Suprapubic skin (tissue), 4 donors: ENCODE measurements at regions not wholly inside any gene's neighbourhood (a gene's known extent, or its start where the extent isn't known, plus 50 kb on each side); places are given as distances from the start of the nearest gene placed in this dataset.

Experiments
- DNase-seq, 2 donors: peaks; one replicate each; pipeline ENCODE4 v3.0.0-alpha.2; 2019; ENCODE audit warnings: low spot score in 2 of 2
- H3K27ac ChIP-seq: fragments of 200-600 bp; sonication (generic); one replicate; pipeline ENCODE4 v1.5.1; 2019
- H3K27me3 ChIP-seq: fragments of 200-600 bp; sonication (generic); one replicate; pipeline ENCODE4 v1.5.1; 2019
- H3K36me3 ChIP-seq: fragments of 200-600 bp; sonication (generic); one replicate; pipeline ENCODE4 v1.5.1; 2019
- H3K4me1 ChIP-seq: fragments of 200-600 bp; sonication (generic); one replicate; pipeline ENCODE4 v1.5.1; 2019
- H3K4me3 ChIP-seq: fragments of 200-600 bp; sonication (generic); one replicate; pipeline ENCODE4 v1.5.1; 2019; ENCODE audit warnings: mild to moderate bottlenecking
- H3K9me3 ChIP-seq: fragments of 200-600 bp; sonication (generic); one replicate; pipeline ENCODE4 v1.5.1; 2019
- CTCF ChIP-seq, 2 donors: fragments of 200-600 bp in 1 of 2; fragments of 450-650 bp in 1 of 2; sonication (generic) in 1 of 2; IDR thresholded peaks; one replicate each; pipeline ENCODE4 v1.5.1; 2016 to 2019; ENCODE audit warnings: antibody characterized with exemption in 2 of 2, mild to moderate bottlenecking in 1 of 2, moderate library complexity in 1 of 2
- EP300 ChIP-seq: sonication (generic); formaldehyde crosslinking; IDR thresholded peaks from one replicate; pipeline ENCODE4 v1.6.1; 2017; ENCODE audit warnings: antibody characterized with exemption
- POLR2A ChIP-seq, 2 donors: fragments of 450-650 bp; IDR thresholded peaks; one replicate each; pipeline ENCODE4 v1.6.1; 2017; ENCODE audit warnings: antibody characterized with exemption in 2 of 2, mild to moderate bottlenecking in 2 of 2, moderate library complexity in 2 of 2
- POLR2AphosphoS5 ChIP-seq, 3 donors: sonication (generic); formaldehyde crosslinking; IDR thresholded peaks; one replicate each; pipeline ENCODE4 v1.6.1; 2017; ENCODE audit warnings: antibody characterized with exemption in 3 of 3
- WGBS: methylation state at CpG from one replicate; pipeline ENCODE4 v1.1.5; 2018; 5-methylcytosine and 5-hydroxymethylcytosine counted together

- WGBS = 32% methylated on average over 6 of the region's 6 CpGs
- Histone ChIP-seq H3K27ac (no peak overlapping the region), H3K4me3 (no peak overlapping the region), H3K27me3 (no peaks in the 10 kb centered on the region), H3K4me1 (no peaks in the 10 kb centered on the region), H3K9me3 (no peaks in the 10 kb centered on the region), H3K36me3 (no peaks in the 10 kb centered on the region)
- no peak for DNase-seq
- TF ChIP-seq POLR2A (IDR thresholded peaks at IDR 0.05) = no peak
- no peak for TF ChIP-seq POLR2AphosphoS5 (IDR thresholded peaks at IDR 0.05)
- no peak for TF ChIP-seq EP300
- no peak for TF ChIP-seq CTCF (IDR thresholded peaks at IDR 0.05)
Observed at GRCh38 chr16:26189536-26189935, 497.8 kb downstream of the HS3ST4 start.

- TF ChIP-seq POLR2AphosphoS5 (IDR thresholded peaks at IDR 0.05) (no peak), POLR2A (IDR thresholded peaks at IDR 0.05) (no peak), EP300 (no peak), CTCF (IDR thresholded peaks at IDR 0.05) (no peak)
- Histone ChIP-seq H3K4me1 (no peaks in the 10 kb centered on the region), H3K4me3 (no peak overlapping the region), H3K27me3 (no peaks in the 10 kb centered on the region), H3K9me3 (no peaks in the 10 kb centered on the region), H3K36me3 (no peaks in the 10 kb centered on the region), H3K27ac (no peak overlapping the region)
- 87% methylated on average over 3 of the region's 3 CpGs for WGBS
- DNase-seq = no peak
Observed at GRCh38 chr16:26194526-26194925, 502.8 kb downstream of the HS3ST4 start.

- Histone ChIP-seq H3K4me3 (no peak overlapping the region), H3K9me3 (no peaks in the 10 kb centered on the region), H3K27ac (no peak overlapping the region), H3K4me1 (no peaks in the 10 kb centered on the region), H3K27me3 (no peaks in the 10 kb centered on the region), H3K36me3 (no peaks in the 10 kb centered on the region)
- DNase-seq = no peak
- no peak for TF ChIP-seq POLR2A (IDR thresholded peaks at IDR 0.05)
- no peak for TF ChIP-seq POLR2AphosphoS5 (IDR thresholded peaks at IDR 0.05)
- TF ChIP-seq EP300 = no peak
- no peak for TF ChIP-seq CTCF (IDR thresholded peaks at IDR 0.05)
- WGBS = 69% methylated on average over 3 of the region's 3 CpGs
Observed at GRCh38 chr16:26195225-26195624, 503.5 kb downstream of the HS3ST4 start.

GRCh38 chr16:26196310-26196709 lies 504.6 kb downstream of the HS3ST4 start:
- 82% methylated on average over 3 of the region's 3 CpGs for WGBS
- no peak overlapping the region for H3K27ac ChIP-seq
- no peak overlapping the region for H3K4me3 ChIP-seq
- no peaks in the 10 kb centered on the region for H3K9me3 ChIP-seq
- no peaks in the 10 kb centered on the region for H3K27me3 ChIP-seq
- no peaks in the 10 kb centered on the region for H3K4me1 ChIP-seq
- H3K36me3 ChIP-seq = no peaks in the 10 kb centered on the region
- no peak for TF ChIP-seq CTCF (IDR thresholded peaks at IDR 0.05)
- no peak for TF ChIP-seq POLR2A (IDR thresholded peaks at IDR 0.05)
- no peak for TF ChIP-seq POLR2AphosphoS5 (IDR thresholded peaks at IDR 0.05)
- TF ChIP-seq EP300 = no peak
- DNase-seq = no peak

- WGBS = 25% methylated on average over 2 of the region's 2 CpGs
- Histone ChIP-seq H3K4me1 (no peaks in the 10 kb centered on the region), H3K4me3 (no peak overlapping the region), H3K27ac (no peak overlapping the region), H3K36me3 (no peaks in the 10 kb centered on the region), H3K27me3 (no peaks in the 10 kb centered on the region), H3K9me3 (no peaks in the 10 kb centered on the region)
- no peak for TF ChIP-seq POLR2AphosphoS5 (IDR thresholded peaks at IDR 0.05)
- TF ChIP-seq POLR2A (IDR thresholded peaks at IDR 0.05) = no peak
- no peak for TF ChIP-seq EP300
- no peak for TF ChIP-seq CTCF (IDR thresholded peaks at IDR 0.05)
- no peak for DNase-seq
Observed at GRCh38 chr16:26196802-26197201, 505.0 kb downstream of the HS3ST4 start.
